SK-N-SH (cell line): ENCODE measurements at regions not wholly inside any gene's neighbourhood (a gene's known extent, or its start where the extent isn't known, plus 50 kb on each side); places are given as distances from the start of the nearest gene placed in this dataset.

Experiments used
- CTCF ChIA-PET: fragments of 300-600, 350-600 bp; formaldehyde crosslinking; extraction: SDS; loops from one replicate; lab custom pipeline; 2021; lab: Yijun Ruan, JAX
- POLR2A ChIA-PET: fragments of 350-600 bp; sonication (Branson Sonifier 250); formaldehyde crosslinking; extraction: SDS; loops from one replicate; lab custom pipeline; 2020; ENCODE audit warnings: antibody characterized with exemption, inconsistent platforms; lab: Yijun Ruan, JAX
- DNase-seq: peaks from one replicate; pipeline ENCODE4 v3.0.0; 2012
- H2AFZ ChIP-seq: fragments of 200-600 bp; sonication (generic); 2 replicates; pipeline ENCODE4 v1.8.1; 2016; ENCODE audit warnings: antibody characterized with exemption, mild to moderate bottlenecking, low read depth
- H3F3A ChIP-seq: fragments of 200-600 bp; sonication (generic); replicated peaks from 2 replicates; pipeline ENCODE3; 2016; ENCODE audit warnings: antibody characterized with exemption, mild to moderate bottlenecking; ENCODE audit not compliant: insufficient read depth
- H3K27ac ChIP-seq, 2 experiments: fragments of 200-500 bp in 1 of 2; fragments of 200-600 bp in 1 of 2; sonication (Bioruptor generic) in 1 of 2; sonication (generic), shearing (Covaris generic) in 1 of 2; 2 replicates each; pipeline versions ENCODE4 v1.5.1 to v1.6.1; 2014 to 2016; ENCODE audit warnings: low read depth in 2 of 2, inconsistent platforms in 1 of 2, low read length in 1 of 2, mild to moderate bottlenecking in 1 of 2, mixed read lengths in 1 of 2
- H3K27me3 ChIP-seq: fragments of 200-600 bp; sonication (generic), shearing (Covaris generic); 2 replicates; pipeline ENCODE4 v1.6.1; 2016; ENCODE audit warnings: mixed run types; ENCODE audit not compliant: insufficient read depth
- H3K36me3 ChIP-seq, 2 experiments: fragments of 200-500 bp in 1 of 2; fragments of 200-600 bp in 1 of 2; sonication (Bioruptor generic) in 1 of 2; sonication (generic) in 1 of 2; replicated peaks in 1 of 2; 2 replicates each; pipeline versions ENCODE3 to v1.5.1; 2014 to 2016; ENCODE audit warnings: low read length in 1 of 2, mild to moderate bottlenecking in 1 of 2; ENCODE audit not compliant: insufficient read depth in 2 of 2, control insufficient read depth in 1 of 2
- H3K4me1 ChIP-seq, 2 experiments: fragments of 200-500 bp in 1 of 2; fragments of 200-600 bp in 1 of 2; sonication (Bioruptor generic) in 1 of 2; sonication (generic), shearing (Covaris generic) in 1 of 2; 2 replicates each; pipeline versions ENCODE4 v1.5.1 to v1.6.1; 2014 to 2016; ENCODE audit warnings: low read depth in 1 of 2, low read length in 1 of 2, mixed run types in 1 of 2; ENCODE audit not compliant: insufficient read depth in 2 of 2, control insufficient read depth in 1 of 2
- H3K4me2 ChIP-seq: fragments of 200-600 bp; sonication (generic), shearing (Covaris generic); 2 replicates; pipeline ENCODE4 v1.6.1; 2017; ENCODE audit warnings: mixed run types
- H3K4me3 ChIP-seq, 2 experiments: fragments of 200-500 bp in 1 of 2; fragments of 200-600 bp in 1 of 2; sonication (Bioruptor generic) in 1 of 2; sonication (generic), shearing (Covaris generic) in 1 of 2; 2 replicates each; pipeline versions ENCODE4 v1.5.1 to v1.8.1; 2014 to 2016; ENCODE audit warnings: low read depth in 2 of 2, inconsistent platforms in 1 of 2, low read length in 1 of 2, mild to moderate bottlenecking in 1 of 2, mixed read lengths in 1 of 2, moderate library complexity in 1 of 2
- H3K79me2 ChIP-seq: fragments of 200-600 bp; sonication (generic); 2 replicates; pipeline ENCODE4 v1.8.1; 2017; ENCODE audit warnings: mild to moderate bottlenecking; ENCODE audit not compliant: insufficient read depth
- H3K9ac ChIP-seq: fragments of 200-600 bp; sonication (generic); 2 replicates; pipeline ENCODE4 v1.6.1; 2017; ENCODE audit warnings: mixed run types
- H3K9me2 ChIP-seq: fragments of 200-600 bp; sonication (generic); 2 replicates; pipeline ENCODE4 v1.6.1; 2017; ENCODE audit warnings: mixed run types
- H3K9me3 ChIP-seq: fragments of 200-600 bp; sonication (generic); 2 replicates; pipeline ENCODE4 v1.6.1; 2017; ENCODE audit warnings: mixed run types, mild to moderate bottlenecking, moderate library complexity
- H4K20me1 ChIP-seq: fragments of 200-600 bp; sonication (generic); 2 replicates; pipeline ENCODE4 v1.6.1; 2017; ENCODE audit warnings: mild to moderate bottlenecking, mixed run types; ENCODE audit not compliant: insufficient read depth
- FOSL2 ChIP-seq: IDR thresholded peaks from 2 replicates; pipeline ENCODE4 v1.4.0; 2012; ENCODE audit warnings: low read depth, mild to moderate bottlenecking, moderate library complexity, borderline replicate concordance
- NRF1 ChIP-seq: IDR thresholded peaks from 2 replicates; pipeline ENCODE4 v1.6.1; 2012; ENCODE audit warnings: low read depth, mild to moderate bottlenecking, low read length
- RFX5 ChIP-seq: IDR thresholded peaks from 2 replicates; pipeline ENCODE4 v1.6.1; 2012; ENCODE audit warnings: mild to moderate bottlenecking, improper control_type of control experiment, low read length
- TAF1 ChIP-seq: IDR thresholded peaks from 2 replicates; pipeline ENCODE4 v1.6.1; 2012; ENCODE audit warnings: low read depth, mild to moderate bottlenecking, low read length, moderate library complexity, borderline replicate concordance
- TCF12 ChIP-seq: IDR thresholded peaks from 2 replicates; pipeline ENCODE4 v1.4.0; 2012
- TEAD4 ChIP-seq: IDR thresholded peaks from 2 replicates; pipeline ENCODE4 v1.4.0; 2012; ENCODE audit warnings: mild to moderate bottlenecking, borderline replicate concordance; ENCODE audit not compliant: insufficient read depth
- WGBS: methylation state at CpG from one replicate; pipeline ENCODE4 v1.1.6; 2017; ENCODE audit warnings: low lambda C conversion rate; 5-methylcytosine and 5-hydroxymethylcytosine counted together
- TF ChIP-seq, protein P1 (sequence below): fragments of 150-350 bp; IDR thresholded peaks from 2 replicates; pipeline ENCODE4 v1.6.1; 2017; ENCODE audit warnings: antibody characterized with exemption, low read length, low read depth, borderline replicate concordance
- TF ChIP-seq, protein P2 (sequence below): IDR thresholded peaks from 2 replicates; pipeline ENCODE4 v1.6.1; 2012; ENCODE audit warnings: mild to moderate bottlenecking, low read depth, low read length, moderate library complexity
- TF ChIP-seq, protein P3 (sequence below): IDR thresholded peaks from 2 replicates; pipeline ENCODE4 v1.4.0; 2012; ENCODE audit warnings: low read depth, borderline replicate concordance
- TF ChIP-seq, protein P4 (sequence below): fragments of 200-600 bp; sonication (generic); IDR thresholded peaks from 2 replicates; pipeline ENCODE4 v1.6.1; 2017; ENCODE audit warnings: antibody characterized with exemption, mild to moderate bottlenecking, moderate library complexity

DNA sequence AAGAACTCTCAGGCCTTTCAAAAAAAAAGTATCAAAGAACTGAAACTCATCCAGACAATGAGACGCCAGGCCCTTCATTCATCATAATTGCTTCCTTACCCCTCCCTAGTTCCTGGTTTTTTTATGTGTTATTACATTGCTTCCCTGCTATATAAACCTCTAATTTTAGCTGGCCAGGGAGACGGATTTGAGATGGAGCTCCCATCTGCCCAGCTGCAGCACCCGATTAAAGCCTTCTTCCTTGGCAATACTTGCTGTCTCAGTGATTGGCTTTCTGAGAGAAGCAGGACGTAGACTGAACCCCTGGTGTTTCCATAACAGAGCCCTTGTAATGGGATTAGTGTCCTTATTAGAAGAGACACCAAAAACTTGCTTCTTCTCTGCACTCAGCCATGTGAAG, 62.4 kb downstream of the BARX1 start:
- no peak for TF ChIP-seq RFX5
- TF ChIP-seq, protein P1, sequence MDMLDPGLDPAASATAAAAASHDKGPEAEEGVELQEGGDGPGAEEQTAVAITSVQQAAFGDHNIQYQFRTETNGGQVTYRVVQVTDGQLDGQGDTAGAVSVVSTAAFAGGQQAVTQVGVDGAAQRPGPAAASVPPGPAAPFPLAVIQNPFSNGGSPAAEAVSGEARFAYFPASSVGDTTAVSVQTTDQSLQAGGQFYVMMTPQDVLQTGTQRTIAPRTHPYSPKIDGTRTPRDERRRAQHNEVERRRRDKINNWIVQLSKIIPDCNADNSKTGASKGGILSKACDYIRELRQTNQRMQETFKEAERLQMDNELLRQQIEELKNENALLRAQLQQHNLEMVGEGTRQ, result no peak
- no peak for TF ChIP-seq TAF1
- TF ChIP-seq, protein P2, sequence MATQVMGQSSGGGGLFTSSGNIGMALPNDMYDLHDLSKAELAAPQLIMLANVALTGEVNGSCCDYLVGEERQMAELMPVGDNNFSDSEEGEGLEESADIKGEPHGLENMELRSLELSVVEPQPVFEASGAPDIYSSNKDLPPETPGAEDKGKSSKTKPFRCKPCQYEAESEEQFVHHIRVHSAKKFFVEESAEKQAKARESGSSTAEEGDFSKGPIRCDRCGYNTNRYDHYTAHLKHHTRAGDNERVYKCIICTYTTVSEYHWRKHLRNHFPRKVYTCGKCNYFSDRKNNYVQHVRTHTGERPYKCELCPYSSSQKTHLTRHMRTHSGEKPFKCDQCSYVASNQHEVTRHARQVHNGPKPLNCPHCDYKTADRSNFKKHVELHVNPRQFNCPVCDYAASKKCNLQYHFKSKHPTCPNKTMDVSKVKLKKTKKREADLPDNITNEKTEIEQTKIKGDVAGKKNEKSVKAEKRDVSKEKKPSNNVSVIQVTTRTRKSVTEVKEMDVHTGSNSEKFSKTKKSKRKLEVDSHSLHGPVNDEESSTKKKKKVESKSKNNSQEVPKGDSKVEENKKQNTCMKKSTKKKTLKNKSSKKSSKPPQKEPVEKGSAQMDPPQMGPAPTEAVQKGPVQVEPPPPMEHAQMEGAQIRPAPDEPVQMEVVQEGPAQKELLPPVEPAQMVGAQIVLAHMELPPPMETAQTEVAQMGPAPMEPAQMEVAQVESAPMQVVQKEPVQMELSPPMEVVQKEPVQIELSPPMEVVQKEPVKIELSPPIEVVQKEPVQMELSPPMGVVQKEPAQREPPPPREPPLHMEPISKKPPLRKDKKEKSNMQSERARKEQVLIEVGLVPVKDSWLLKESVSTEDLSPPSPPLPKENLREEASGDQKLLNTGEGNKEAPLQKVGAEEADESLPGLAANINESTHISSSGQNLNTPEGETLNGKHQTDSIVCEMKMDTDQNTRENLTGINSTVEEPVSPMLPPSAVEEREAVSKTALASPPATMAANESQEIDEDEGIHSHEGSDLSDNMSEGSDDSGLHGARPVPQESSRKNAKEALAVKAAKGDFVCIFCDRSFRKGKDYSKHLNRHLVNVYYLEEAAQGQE, result no peak
- TF ChIP-seq NRF1, result no peak
- TF ChIP-seq TEAD4, result no peak
- TF ChIP-seq FOSL2, result no peak
- TF ChIP-seq, protein P3, sequence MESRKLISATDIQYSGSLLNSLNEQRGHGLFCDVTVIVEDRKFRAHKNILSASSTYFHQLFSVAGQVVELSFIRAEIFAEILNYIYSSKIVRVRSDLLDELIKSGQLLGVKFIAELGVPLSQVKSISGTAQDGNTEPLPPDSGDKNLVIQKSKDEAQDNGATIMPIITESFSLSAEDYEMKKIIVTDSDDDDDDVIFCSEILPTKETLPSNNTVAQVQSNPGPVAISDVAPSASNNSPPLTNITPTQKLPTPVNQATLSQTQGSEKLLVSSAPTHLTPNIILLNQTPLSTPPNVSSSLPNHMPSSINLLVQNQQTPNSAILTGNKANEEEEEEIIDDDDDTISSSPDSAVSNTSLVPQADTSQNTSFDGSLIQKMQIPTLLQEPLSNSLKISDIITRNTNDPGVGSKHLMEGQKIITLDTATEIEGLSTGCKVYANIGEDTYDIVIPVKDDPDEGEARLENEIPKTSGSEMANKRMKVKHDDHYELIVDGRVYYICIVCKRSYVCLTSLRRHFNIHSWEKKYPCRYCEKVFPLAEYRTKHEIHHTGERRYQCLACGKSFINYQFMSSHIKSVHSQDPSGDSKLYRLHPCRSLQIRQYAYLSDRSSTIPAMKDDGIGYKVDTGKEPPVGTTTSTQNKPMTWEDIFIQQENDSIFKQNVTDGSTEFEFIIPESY, result no peak
- no peak overlapping the region for H3K4me3 ChIP-seq
- H3K79me2 ChIP-seq, result no peaks in the 10 kb centered on the region
- no peaks in the 10 kb centered on the region for H3K27me3 ChIP-seq
- no peaks in the 10 kb centered on the region for H4K20me1 ChIP-seq
- WGBS, result 23% methylated on average over 4 of the region's 4 CpGs
- no peaks in the 10 kb centered on the region for H3K36me3 ChIP-seq
- no peaks in the 10 kb centered on the region for H3K9me3 ChIP-seq
- no peak for DNase-seq
- H3F3A ChIP-seq, result no peaks in the 10 kb centered on the region
- H3K4me1 ChIP-seq, result peaks cover 0 to 11% of the 10 kb centered on the region in 2 experiments; a peak in 1 of 4 replicates
- POLR2A ChIA-PET, result no interaction called here
- H3K9me2 ChIP-seq, result no peaks in the 10 kb centered on the region
- no peak overlapping the region for H3K9ac ChIP-seq
- H2AFZ ChIP-seq, result no peak overlapping the region
- H3K27ac ChIP-seq, result no peak overlapping the region
- CTCF ChIA-PET, result no interaction called here
- no peak overlapping the region for H3K4me2 ChIP-seq

DNA sequence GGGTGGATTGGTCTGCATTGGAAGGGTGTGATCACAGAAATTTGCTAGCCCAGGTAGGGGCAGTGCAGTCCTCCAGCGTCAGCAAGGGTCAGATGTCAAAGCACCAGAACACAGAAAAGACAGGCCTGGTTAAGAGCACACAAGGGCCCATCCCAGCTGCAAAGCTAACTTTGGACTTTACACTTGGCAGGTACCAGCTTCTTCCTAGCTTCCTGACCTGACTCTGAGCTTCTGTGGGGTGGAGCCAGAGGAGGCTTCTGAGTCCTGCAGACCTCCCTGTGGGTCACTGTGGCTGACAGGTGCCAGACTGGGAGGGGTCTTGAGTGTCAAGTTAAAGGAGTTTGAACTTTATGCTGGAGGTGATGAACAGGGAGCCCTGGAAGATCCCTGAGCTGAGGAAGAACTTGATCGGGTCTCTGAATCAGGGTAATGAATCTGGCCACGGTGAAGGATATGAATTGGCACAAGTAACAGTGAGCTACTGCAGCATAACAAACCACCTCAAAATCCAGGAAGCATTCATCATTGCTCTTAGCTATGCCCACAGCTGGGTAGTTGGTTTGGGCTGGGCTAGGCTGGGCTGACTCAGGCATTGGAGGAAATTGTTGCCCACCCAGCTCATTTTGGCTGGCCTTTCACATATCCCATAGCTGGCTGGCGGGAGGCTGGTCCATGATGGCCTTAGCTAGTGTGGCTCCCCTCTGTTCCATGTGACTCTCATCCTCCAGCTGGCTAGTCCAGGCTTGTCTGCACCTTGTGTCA, 63.4 kb downstream of the BARX1 start:
- H3K79me2 ChIP-seq, result no peaks in the 10 kb centered on the region
- DNase-seq, result no peak
- no peaks in the 10 kb centered on the region for H3K9me2 ChIP-seq
- H3F3A ChIP-seq, result no peaks in the 10 kb centered on the region
- no peaks in the 10 kb centered on the region for H4K20me1 ChIP-seq
- no peaks in the 10 kb centered on the region for H3K9me3 ChIP-seq
- POLR2A ChIA-PET, result no interaction called here
- H3K36me3 ChIP-seq, result no peaks in the 10 kb centered on the region
- H3K9ac ChIP-seq, result no peak overlapping the region
- no peak for TF ChIP-seq TCF12
- TF ChIP-seq, protein P1, result no peak
- no peak for TF ChIP-seq NRF1
- TF ChIP-seq, protein P4, sequence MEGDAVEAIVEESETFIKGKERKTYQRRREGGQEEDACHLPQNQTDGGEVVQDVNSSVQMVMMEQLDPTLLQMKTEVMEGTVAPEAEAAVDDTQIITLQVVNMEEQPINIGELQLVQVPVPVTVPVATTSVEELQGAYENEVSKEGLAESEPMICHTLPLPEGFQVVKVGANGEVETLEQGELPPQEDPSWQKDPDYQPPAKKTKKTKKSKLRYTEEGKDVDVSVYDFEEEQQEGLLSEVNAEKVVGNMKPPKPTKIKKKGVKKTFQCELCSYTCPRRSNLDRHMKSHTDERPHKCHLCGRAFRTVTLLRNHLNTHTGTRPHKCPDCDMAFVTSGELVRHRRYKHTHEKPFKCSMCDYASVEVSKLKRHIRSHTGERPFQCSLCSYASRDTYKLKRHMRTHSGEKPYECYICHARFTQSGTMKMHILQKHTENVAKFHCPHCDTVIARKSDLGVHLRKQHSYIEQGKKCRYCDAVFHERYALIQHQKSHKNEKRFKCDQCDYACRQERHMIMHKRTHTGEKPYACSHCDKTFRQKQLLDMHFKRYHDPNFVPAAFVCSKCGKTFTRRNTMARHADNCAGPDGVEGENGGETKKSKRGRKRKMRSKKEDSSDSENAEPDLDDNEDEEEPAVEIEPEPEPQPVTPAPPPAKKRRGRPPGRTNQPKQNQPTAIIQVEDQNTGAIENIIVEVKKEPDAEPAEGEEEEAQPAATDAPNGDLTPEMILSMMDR, result no peak
- TF ChIP-seq, all 33 proteins: peak for 0
- CTCF ChIA-PET, result no interaction called here
- H3K4me2 ChIP-seq, result no peak overlapping the region
- peaks cover 0 to 11% of the 10 kb centered on the region in 2 experiments; a peak in 1 of 4 replicates for H3K4me1 ChIP-seq
- no peak overlapping the region for H3K27ac ChIP-seq
- H3K4me3 ChIP-seq, result no peak overlapping the region
- H3K27me3 ChIP-seq, result no peaks in the 10 kb centered on the region
- WGBS, result 24% methylated on average over 3 of the region's 4 CpGs
- no peak overlapping the region for H2AFZ ChIP-seq
